HL-60/S4 (cell line): ENCODE measurements at regions not wholly inside any gene's neighbourhood (a gene's known extent, or its start where the extent isn't known, plus 50 kb on each side); places are given as distances from the start of the nearest gene placed in this dataset.

Source experiments
- in situ Hi-C: fragments of 300-500 bp; cut with MboI; formaldehyde crosslinking; loops from 2 replicates; pipeline ENCODE4 v1.14.3; 2022; ENCODE audit warnings: low sequenced_read_pairs

DNA sequence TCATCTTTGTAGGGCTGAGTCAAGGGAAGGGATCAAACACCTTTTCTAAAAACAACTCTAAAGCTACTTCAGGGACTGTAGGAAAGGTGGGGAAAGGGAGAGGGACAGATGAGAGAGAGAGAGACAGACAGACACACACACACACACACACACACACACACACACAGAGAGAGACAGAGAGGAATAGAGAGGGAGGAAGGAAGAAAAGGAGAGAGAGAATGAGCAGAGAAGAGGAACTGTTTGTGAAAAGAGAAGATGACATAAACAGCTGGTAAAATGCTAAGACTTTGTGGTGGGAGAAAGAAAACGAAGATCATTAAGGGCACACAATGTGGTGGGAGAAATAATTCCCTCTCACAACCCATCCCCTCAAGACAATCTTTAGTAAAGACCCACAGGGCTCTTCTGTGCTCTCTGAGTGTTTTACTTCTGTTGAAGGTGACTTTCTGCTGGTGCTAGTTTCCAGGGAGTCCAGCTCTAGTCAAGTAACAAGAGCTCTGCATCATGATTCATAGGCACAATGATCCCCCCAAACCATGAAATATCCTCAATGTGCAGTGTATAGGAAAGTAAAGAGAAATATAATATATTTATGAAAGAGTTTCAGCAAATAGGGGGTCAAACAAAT is 77.2 kb upstream of the STK17B start:
- in situ Hi-C loops = no loop called here

DNA sequence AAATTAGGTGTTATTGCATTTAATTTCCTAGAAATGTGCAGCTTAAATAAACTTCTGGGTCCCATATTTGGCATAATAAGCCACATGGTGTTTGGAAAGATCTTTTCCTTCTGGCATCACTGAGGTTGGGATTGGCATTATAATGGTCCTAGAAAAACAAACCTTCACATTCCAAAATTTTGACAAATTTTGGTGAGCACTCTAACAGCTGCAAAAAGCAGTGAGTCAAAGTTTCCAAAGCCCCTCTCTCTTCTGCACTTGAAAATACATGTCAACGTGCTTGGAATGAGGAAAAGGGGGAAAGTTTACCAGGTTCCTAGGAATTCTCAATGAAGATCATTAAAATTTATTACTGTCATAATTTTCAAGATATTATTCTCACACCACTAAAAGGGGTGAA is 77.8 kb upstream of the STK17B start:
- in situ Hi-C loops = no loop called here

DNA sequence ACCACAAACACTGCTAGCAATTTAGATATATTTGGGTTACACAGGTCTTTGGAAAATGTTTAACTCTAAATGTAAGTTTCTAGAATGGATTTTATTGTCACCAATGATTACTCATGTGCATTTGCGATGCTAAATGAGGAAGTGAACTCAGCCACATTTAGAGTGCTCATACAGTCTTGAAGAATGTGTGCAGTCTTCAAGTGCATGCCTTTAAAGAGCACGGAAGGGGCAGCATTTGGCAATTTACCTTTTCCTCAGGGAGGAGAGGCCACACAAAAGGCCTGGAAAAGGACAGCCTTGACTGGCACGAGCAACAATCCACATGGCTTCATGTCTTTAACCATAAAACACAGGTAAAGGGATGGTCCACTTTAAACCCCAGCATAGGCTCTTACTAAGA is 78.5 kb upstream of the STK17B start:
- in situ Hi-C loops = no loop called here

GRCh38 chr2:196251132-196251531 is 79.8 kb upstream of the STK17B start:
- in situ Hi-C loops = no loop called here

DNA sequence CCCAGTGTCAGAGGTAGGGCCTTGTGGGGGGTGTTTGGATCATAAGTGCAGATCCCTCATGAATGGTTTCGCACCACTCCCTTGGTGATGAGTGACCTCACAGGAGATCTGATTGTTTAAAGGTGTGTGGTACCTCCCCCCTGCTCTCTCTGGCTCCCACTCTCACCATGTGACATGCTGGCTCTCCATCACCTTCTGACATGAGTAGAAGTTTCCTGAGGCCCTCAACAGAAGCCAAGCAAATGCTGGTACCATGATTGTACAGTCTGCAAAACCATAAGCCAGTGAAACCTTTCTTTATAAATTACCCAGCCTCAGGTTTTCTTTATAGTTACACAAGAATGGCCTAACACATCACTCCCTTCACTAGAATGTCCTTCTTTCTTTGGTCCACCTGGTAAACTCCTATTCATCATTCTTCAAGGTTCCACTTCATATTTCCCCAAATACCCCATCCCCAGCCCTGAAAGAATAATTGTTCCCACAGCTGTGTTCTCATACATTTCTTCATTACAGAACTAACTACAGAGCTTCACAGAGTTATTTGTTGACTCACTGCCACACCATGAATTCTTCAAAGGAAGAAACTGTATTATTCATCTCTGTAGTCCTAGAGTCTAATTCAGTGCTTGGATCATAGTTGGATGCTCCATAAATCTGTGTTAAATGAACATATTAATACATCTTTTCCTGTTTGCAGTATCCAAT is 81.2 kb upstream of the STK17B start:
- in situ Hi-C loops = no loop called here

DNA sequence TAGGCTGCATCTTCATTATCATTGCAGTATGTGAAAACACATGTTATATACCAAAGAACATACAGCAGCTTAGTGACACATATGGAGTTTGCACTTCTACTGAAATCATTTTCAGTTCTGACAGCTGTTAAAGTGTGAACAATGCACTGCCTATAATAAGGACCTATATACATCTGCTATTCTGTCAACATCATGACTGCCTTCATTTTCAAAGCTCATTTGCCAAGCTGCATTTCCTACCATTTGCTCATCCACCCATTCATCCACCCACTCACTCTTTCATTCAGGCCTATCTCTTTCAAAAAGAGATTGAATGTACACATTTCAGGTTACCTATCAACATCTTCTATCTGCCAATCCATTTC is 81.7 kb upstream of the STK17B start:
- in situ Hi-C loops = no loop called here

DNA sequence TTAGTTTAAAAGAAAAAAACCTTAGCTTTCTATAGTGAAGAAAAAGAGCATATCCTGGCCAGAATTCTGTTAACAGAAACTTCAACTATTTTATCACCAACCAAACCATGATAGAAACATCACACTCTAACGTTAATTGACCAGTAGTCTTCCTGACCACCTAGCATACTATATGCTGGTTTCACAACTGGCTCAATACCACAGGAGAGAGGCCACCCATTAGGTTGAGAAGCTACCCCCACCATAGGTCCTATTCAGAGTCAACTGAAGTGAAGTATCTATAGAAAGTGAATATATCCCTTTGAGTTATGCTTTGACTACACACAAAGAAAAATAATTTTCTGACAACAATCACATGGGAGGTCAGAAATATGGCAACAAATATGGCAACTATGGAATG is 85.2 kb upstream of the STK17B start:
- in situ Hi-C loops = no loop called here

DNA sequence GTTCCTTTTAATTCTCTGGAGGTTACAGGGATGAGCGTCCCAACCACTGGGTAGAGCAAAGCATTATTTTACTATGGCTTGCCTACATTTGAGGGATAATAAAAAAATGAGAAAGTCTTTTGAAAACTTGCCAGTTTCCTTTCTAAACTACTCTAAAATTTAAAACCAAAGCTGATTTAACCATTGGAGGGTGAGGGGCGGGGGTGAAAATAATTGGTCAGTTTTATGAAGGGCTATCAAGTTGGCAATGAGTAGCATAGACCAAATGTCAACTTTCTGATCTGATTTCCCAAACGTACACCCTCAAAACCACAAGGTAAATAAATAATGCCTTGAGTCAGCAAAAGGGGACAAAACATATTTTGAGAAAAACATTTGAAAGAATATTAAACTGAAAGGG is 85.7 kb upstream of the STK17B start:
- in situ Hi-C loops = no loop called here

DNA sequence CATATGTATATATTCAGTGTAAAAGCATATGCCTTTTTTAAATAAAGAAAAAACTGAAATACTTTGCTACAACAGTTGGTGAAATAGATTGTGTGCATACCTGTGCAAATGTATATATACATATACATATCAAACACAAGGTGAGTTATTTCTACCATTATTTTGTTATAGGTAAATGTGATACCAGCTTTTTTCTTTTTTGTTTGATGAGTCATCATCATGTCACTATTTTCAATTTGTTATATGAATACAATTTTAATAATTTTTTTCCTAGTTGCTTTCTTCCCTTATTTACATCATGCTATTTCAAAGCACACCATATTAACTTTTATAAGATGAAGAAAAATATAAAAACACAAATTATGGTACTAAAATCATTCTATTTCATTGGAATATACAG is 87.0 kb upstream of the STK17B start:
- in situ Hi-C loops = no loop called here

- in situ Hi-C loops = no loop called here
Observed at GRCh38 chr2:196259507-196260481, 88.4 kb upstream of the STK17B start.

- in situ Hi-C loops = no loop called here
Observed at GRCh38 chr2:196260546-196260945, 89.2 kb upstream of the STK17B start.

DNA sequence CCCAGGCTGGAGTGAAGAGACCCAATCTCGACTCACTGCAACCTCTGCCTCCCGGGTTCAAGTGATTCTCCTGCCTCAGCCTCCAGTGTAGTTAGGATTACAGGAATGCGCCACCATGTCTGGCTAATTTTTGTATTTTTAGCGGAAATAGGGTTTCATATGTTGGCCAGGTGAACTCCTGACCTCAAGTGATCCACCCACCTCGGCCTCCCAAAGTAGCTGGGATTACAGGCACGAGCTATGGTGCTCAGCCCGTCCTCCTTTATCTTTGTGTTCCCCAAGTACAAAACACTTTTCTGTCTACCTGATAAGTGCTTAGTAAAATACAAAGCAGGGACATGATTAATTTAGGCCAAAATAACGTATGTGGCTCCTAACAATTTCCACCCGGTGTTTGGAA is 91.2 kb upstream of the STK17B start:
- in situ Hi-C loops = no loop called here

- in situ Hi-C loops = no loop called here
Observed at GRCh38 chr2:196263181-196263747, 91.9 kb upstream of the STK17B start.

DNA sequence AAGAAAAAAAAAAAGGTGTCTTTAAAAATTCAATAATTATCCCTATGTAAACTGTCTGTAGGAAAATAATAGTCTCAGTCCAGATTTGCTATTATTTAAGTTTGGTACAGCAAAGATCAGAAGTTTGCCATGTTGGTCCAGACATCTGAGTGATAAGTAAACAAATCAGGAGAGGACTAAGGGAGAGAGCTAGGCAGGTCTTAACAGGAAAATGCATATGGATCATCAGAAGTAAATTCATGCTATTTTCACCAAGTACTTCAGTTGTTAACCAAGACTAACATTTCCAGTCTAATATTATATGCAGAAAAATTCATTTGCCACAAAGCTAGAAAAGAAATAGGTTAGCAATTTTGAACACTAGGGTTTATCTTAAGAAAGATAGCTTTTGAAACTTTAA is 95.0 kb upstream of the STK17B start:
- in situ Hi-C loops = no loop called here

GRCh38 chr2:196266855-196267254 is 95.5 kb upstream of the STK17B start:
- in situ Hi-C loops = no loop called here

- in situ Hi-C loops = no loop called here
Observed at GRCh38 chr2:196268025-196268424, 96.6 kb upstream of the STK17B start.

DNA sequence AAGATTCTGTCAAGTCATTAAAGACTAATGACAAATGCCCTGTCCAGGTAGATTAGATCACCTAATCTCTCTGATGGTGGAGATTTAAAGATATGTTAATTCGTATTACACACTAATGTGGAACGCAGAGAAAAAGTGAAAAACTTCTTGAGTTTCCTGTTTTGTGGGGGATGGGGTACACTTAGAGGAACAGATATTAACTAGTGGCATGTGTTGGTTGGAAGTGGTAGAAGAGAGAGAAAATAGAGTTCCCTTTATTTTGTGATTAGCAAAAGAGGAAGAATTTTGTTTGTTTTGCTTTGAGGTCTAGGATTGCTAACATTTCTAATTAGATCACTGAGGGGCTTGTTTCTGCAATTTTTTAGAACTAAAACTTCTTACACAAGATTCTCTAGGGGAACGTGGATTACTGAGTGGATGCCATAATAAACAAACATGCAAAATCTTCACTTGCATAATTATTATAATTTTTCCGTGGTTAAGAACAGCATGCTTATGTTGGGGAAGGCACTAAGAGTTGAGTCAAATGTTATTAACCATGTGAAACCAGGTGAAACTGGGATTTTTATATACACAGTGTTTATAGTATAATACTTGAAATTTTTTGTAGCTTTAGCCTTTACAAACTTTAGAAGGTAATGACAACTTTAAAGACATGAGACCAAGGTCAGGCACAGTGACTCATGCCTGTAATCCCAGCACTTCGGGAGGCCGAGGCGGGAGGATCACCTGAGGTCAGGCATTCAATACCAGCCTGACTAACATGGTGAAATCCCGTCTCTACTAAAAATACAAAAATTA is 97.4 kb upstream of the STK17B start:
- in situ Hi-C loops = no loop called here

- in situ Hi-C loops = loop anchor here (5.0 kb wide), 1 partner anchor 99 kb away; the partner anchor contains the start of gene STK17B
Observed at GRCh38 chr2:196271795-196272194, 100.4 kb upstream of the STK17B start.

DNA sequence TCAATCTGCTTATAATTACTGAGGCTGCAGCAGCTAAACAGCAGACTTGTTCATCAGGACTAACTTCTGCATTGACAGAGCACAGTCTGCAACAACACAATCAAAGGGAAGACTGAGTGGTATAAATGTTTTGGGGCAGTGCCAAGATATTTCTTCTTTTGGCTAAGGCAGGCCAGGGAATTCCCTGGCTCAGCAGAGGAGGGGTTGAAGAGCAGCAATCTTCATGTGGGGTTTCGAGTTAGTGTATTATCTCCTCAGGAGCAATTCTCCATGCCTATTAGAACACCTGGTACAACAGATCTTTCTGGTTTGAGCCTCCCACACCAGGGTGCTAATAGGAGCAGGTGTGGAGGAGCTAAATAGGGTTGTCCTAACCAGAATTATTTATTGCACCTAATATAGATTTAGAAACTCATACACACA is 103.0 kb upstream of the STK17B start:
- in situ Hi-C loops = loop anchor here (5.0 kb wide), 1 partner anchor 102 kb away; the partner anchor contains the start of gene STK17B

DNA sequence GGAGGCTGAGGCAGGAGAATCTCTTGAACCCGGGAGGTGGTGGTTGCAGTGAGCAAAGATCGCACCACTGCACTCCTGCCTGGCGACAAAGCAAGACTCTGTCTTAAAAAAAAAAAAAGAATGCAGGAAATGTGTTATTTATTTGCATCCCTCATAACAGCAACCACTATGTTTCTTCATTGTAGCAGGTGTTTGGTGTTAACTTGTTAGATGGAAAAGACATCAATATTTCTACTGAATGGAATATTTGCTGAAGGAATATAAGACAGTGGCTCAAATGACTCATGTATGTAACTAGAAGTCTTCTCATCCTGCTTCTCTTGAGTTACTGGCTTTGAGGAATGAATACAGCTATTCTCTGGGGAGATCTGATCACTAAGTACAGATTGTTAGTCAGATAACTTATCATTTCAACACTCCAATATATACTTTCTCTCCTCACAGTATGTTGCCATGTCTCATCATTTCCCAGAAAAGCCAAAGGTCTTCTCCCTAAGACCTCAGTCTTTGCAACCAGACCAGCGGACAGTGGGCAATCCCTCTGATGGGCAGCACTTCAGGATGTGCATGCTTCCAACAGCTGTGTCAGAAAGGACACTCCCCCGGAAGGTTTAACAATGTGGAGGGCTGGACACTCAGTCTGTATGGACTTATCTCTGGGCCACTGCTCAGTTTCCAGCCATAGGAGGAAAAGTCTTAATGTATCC is 104.4 kb upstream of the STK17B start:
- in situ Hi-C loops = no loop called here
